ENCODE measurements at regions not wholly inside any gene's neighbourhood (a gene's known extent, or its start where the extent isn't known, plus 50 kb on each side); places are given as distances from the start of the nearest gene placed in this dataset.

- TF ChIP-seq CTCF (conservative IDR thresholded peaks at IDR 0.05) (no peak), ZFX (IDR thresholded peaks at IDR 0.05) (no peak)
These were observed 187.2 kb downstream of the ARHGAP12 start for GRCh38 chr10:31741473-31741872.
